Stimulated activated CD8-positive, alpha-beta memory T cell treated with anti-CD3 and anti-CD28 coated beads, Interleukin-7, amount 100 ng/mL, for 24 hours (primary cell): ENCODE measurements at regions not wholly inside any gene's neighbourhood (a gene's known extent, or its start where the extent isn't known, plus 50 kb on each side); places are given as distances from the start of the nearest gene placed in this dataset.

ENCODE experiments used
- DNase-seq: peaks from one replicate; pipeline ENCODE4 v3.0.0-alpha.2; 2020; ENCODE audit warnings: low read depth

GRCh38 chr7:12131122-12131521 lies 80.0 kb upstream of the TMEM106B start:
- no peak for DNase-seq

GRCh38 chr7:12133865-12134264 lies 77.2 kb upstream of the TMEM106B start:
- no peak for DNase-seq

- DNase-seq = no peak
Observed at GRCh38 chr7:12136523-12136922, 74.6 kb upstream of the TMEM106B start.

- no peak for DNase-seq
Observed at GRCh38 chr7:12137283-12137682, 73.8 kb upstream of the TMEM106B start.

GRCh38 chr7:12138421-12138820 lies 72.7 kb upstream of the TMEM106B start:
- no peak for DNase-seq

GRCh38 chr7:12139416-12139815 lies 71.7 kb upstream of the TMEM106B start:
- DNase-seq = no peak

- DNase-seq = no peak
Observed at GRCh38 chr7:12146813-12147212, 64.3 kb upstream of the TMEM106B start.

- no peak for DNase-seq
Observed at GRCh38 chr7:12152196-12152918, 58.7 kb upstream of the TMEM106B start.

GRCh38 chr7:12154119-12154518 lies 57.0 kb upstream of the TMEM106B start:
- no peak for DNase-seq

- DNase-seq = no peak
Observed at GRCh38 chr7:12157517-12157916, 53.6 kb upstream of the TMEM106B start.

GRCh38 chr7:12158334-12159060 lies 52.6 kb upstream of the TMEM106B start:
- no peak for DNase-seq

GRCh38 chr7:12161146-12161545 lies 49.9 kb upstream of the TMEM106B start:
- DNase-seq = no peak
